D341Med (cell line): ENCODE measurements at regions not wholly inside any gene's neighbourhood (a gene's known extent, or its start where the extent isn't known, plus 50 kb on each side); places are given as distances from the start of the nearest gene placed in this dataset.
A peak's percentile ranks its signal among the peaks of the same experiment; 100 is the strongest.

Experiments used
- DNase-seq: peaks from one replicate; pipeline ENCODE4 v3.0.0; 2012; ENCODE audit warnings: low spot score

DNA sequence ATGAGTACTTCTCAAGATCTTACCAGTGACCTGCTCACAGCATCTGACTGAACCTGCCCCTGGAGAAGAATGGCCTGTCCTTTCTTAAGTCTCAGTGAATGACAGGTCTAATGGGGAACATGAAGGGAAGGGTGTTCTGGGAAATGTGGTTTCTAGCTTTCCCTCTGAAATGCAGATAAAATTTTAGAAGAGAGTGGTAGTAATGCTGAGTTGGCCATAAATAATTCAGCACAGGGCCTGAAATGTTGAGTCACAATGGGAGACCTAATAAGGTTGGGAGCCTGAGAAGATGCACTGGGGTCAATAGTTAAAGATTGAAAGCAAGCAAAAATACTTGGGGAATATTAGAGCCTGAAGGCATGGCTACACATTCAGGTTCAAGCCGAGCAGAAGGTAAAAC, 214.9 kb upstream of the ARHGAP24 start:
- no peak for DNase-seq

DNA sequence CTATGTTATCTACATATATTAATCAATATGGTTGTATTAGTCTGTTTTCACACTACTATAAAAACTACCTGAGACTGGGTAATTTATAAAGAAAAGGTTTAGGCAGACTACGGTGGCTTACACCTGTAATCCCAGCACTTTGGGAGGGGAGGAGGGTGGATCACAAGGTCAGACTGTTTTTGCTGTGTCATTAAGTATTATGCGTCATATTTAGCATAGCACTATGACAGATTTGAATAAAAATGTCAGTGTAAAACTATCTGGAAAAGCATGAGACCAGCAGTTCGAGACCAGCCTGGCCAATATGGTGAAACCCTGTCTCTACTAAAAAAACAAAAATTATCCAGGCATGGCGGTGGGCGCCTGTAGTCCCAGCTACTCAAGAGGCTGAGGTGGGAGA, 209.7 kb upstream of the ARHGAP24 start:
- DNase-seq = no peak

DNA sequence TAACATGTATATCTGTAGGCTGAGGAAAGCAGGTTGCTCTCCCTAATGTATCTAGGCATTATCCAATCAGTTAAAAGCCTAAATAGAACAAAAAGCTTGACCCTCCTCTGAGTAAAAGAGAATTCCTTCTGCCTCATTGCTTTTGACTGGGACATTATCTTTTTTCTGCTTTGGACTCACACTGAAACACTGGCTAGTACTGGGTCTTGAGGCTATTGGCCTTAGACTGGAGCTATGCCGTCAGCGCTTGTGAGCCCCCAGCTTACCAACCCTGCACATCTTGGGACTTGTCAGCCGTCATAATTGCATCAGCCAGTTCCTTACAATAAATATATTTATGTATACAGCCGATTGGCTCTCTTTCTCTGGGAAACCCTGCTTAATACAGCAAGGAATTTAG, 206.8 kb upstream of the ARHGAP24 start:
- DNase-seq = no peak

DNA sequence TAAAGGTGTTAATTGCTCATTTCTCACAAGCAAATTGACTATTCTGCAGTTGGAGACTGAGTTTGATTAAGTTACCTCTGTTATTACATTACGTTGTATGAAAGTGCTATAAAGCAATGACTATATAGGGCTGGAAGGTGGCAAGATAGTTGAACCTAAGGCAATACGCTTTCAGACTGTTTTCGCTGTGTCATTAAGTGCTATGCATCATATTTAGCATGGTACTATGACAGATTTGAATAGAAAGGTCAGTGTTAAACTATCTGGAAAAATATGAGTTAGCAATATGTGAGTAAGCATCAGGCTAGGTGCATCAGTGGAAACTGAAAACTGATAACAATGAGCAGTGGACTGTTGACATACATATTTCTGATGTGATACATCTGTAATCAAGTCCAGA, 206.0 kb upstream of the ARHGAP24 start:
- no peak for DNase-seq

DNA sequence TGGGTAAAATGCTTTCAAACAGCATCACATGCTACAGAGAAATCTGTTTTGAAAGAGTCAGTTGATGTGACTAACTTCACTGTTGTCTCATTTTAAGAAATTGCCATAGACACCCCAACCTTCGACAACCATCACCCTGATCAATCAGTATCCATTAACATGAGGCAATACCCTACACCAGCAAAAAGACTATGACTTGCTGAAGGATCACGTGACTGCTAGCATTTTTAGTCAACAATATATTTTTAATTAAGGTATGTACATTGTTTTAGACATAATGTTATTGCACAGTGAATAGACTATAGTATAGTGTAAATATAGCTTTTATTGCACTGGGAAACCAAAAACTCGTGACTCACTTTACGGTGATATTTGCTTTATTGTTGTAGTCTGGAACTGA, 200.0 kb upstream of the ARHGAP24 start:
- DNase-seq = no peak

DNA sequence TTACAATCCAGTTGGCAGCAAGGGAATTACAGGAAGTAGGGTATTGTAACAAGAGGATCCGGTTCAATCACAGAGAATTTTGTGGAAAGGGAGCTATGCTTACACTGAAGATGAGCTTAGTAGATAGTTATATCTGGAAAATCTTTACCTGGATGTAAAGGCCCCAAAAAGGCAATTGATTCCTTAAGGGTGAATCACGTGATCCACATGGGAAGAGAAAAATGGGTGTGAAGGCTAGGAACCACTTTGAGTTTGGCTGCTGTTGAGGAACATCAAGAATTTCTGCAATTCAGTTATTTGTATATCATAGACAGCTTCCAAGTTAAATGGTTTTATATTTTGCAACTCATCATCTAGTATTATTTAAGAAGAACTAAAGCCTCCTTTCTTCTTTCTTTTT, 194.0 kb upstream of the ARHGAP24 start:
- DNase-seq = no peak

DNA sequence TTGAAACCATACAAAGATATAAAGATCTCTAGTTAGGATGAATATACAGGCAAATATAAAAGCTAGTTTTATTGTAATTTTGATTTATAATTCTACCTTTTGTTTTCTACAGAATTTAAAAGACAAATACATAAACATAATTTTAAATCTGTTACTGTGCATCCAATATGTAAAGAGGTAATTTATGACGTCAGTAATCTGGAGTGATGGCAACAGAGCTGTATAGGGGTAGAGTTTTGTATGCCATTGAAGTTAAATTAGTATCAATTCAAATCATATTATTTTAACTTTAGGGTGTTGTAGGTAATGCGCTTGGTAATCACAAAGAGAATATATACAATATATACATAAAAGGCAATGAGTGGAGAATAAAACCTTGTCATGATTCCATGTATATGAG, 183.7 kb upstream of the ARHGAP24 start:
- DNase-seq = no peak

DNA sequence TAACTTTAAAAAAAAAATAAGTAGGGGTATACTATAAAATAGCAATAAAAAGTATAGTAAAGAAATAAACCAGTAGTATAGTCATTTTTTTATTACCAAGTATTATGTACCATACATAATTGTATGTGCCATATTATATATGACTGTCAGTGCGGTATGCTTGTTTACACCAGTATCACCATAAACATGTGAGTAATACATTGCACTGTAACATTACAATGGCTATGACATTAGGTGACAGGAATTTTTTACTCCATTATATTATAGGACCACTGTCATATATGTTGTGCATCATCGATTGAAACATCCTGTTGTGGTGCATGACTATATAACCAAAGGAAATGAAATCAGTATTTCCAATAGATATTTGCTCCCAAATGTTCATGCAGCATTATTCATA, 176.9 kb upstream of the ARHGAP24 start:
- DNase-seq = no peak

DNA sequence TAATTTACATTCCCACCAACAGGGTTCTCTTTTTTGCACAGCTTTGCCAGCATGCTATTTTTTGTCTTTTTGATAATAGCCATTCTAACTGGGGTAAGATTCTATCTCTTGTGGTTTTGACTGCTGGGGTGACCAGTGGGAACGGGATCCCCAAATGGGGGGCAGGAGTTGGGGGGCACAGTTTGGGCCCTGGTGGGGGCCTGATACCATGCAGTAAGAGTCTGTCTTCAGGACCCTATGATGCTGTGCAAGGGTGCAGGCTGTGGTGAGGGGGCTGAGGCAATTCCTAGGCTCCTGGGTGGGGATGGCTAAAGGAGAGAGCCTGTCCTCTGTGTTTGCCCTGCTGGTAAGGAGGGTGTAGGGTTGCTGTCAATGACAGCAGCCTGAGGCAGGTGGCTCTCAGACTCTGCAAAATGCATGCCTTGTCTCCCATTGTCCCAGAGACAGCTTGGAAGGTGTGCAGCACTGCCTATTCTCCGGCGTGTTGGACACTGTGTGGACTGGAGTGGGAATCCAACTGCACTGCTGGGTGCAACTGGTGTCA, 172.7 kb upstream of the ARHGAP24 start:
- DNase-seq = no peak

DNA sequence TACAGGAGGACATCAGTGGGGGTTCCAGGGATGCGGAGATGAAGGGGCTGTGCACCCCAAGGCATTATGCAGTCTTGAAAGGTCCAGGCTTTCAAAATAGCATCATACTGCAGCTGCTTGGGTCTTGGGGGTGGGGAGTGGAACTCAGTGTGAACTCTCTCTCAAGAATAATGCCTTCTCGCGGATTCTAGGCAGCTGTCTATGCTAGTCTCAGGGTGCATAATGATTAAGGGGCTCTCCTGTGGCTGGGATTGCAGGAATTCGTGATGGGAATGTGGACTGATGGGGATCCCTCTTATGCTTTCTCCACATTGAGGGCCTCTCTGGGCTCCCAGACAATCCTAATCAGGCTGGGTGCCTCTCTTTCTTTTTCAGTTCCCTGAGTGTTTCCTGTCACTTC, 172.2 kb upstream of the ARHGAP24 start:
- no peak for DNase-seq

DNA sequence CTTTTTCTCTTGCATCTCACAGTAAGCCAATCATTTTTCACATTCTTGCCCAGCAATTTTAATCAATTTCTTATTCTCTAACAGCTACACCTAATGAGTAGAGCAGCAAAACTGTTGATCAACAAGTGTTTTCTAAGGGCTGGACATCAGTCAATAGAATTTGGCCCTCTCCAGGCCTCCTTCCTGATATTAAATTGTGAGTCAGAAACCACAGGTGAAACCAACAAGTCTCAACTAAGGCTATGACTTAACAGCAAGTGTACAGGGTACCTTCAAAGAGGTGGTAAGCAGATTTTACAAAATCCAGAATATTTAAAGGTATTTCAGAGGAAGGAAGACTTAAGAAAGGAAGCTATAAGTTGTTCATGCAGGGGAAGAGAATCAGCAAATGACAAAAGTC, 156.5 kb upstream of the ARHGAP24 start:
- DNase-seq = no peak

DNA sequence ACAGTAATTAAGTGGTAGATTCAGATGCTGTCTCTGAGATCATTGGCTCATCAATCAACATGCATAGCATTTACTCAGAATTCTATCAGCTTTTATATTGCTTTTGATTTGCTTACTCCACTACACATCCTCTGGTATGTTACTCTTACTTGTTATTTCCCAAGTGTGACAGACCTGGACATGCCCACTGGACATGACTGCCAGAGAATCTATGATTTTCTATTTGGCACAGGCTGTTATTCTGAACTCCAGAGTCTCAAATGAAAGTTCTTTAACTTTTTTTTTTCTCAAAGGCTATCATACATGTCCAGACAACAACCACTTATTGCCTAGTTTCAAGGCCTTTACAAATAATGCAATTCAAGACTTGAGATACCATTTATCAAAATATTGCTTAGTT, 116.1 kb upstream of the ARHGAP24 start:
- DNase-seq = no peak

DNA sequence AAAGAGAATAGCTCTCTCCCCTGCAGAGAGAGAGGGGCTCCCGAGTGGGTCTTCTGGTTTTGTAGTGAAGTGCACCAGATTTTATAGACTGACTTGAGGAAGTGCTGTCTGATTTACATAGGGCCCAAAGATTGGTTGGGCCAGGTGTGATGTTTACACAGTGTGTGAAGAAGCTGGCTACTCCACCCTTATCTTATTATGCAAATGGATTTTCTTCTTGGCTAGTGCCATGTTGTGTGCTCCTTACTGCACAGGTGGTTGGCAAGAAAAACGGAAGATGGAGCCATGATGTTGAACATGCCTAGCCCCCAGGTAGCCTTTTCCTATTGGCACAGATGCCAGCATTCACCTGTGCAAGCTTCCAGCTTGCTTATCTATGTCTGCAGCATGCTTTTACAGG, 112.4 kb upstream of the ARHGAP24 start:
- DNase-seq = no peak

DNA sequence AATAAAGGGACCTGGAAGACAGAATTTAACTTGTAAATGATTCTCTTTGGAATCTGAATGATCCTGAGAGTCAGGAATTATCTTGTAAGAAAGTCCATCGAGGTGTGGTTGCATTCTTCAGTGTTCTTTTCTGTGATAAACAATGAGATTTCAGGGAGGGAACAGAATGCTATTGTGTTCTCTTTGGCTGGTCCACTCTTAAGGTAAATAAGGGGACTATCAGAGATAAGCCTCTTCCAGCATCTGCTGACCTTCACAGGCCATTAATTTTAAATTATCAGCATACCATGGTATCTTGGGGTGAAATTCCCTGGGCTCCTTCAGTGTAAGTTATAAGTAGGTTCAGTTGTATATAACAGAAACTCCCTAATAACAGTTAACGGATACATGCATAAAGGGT, 107.1 kb upstream of the ARHGAP24 start:
- DNase-seq = no peak

DNA sequence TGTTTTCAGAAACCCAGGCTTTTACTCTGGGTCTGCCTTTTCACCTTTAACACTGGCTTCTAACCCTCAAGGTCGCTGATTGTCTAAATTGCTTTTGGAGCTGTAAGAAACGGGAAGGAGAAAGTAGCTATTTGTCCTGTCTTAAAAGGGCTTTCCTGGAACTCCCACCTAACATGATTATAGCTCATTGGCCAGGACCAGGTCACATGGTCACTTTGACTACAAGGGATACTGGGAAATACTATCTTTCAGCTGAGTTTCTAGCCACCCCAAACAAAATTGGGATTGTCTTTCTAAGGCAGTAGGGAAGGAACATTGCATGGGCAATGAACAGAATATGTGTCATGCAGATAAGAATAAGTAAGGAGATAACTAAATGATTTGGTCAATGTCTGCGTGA, 106.7 kb upstream of the ARHGAP24 start:
- no peak for DNase-seq

DNA sequence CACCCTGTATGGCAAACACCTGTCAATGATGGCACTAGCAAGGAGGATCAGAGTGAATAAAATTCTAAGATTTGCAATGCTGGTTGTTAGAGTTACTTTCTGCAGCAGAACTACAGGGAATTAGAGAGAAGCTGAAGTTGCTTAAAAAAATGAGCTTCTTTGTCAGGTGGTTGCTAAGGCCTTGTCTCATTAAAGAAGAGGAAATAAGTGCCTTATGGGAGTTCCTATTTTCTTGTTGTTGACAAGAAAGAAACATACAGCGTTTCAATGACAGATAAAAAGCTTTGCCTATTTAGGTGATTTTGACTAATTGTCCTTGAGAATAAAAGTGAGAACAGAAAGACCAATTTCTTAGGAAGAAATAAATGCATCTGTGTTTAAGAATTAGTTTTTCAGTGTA, 106.0 kb upstream of the ARHGAP24 start:
- DNase-seq = no peak

DNA sequence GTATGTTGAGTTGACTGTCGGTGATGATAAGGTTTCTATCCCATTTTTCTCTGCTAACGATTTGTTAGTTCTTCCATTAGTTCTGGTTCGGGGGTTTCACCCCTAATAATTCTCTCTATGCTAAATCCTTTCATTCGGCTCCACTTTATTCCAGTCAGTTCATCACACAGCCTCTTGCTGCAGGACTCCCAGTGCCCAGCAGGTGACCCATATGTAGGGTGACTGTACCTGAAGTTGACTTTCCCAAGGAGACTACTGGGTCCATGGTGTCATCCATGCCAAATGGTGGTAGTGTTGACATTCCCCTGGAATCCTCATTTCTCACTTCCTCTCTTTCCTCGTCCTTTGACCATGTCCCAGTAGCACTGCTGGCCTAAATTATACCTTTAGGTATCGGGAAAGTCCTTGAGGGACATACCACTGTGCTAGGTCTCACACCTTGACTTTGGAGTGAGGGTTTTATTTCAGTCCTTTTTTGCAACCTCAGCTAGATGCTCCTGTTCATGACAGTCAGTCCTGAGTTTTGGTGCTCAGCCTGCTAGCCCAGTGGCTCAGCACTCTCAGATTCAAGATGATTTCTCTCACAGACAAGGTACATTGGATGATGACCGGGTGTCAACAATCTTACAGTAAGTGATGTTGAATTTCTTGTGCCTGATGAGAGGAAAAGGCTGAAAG, 105.1 kb upstream of the ARHGAP24 start:
- DNase-seq = peak; percentile 18

DNA sequence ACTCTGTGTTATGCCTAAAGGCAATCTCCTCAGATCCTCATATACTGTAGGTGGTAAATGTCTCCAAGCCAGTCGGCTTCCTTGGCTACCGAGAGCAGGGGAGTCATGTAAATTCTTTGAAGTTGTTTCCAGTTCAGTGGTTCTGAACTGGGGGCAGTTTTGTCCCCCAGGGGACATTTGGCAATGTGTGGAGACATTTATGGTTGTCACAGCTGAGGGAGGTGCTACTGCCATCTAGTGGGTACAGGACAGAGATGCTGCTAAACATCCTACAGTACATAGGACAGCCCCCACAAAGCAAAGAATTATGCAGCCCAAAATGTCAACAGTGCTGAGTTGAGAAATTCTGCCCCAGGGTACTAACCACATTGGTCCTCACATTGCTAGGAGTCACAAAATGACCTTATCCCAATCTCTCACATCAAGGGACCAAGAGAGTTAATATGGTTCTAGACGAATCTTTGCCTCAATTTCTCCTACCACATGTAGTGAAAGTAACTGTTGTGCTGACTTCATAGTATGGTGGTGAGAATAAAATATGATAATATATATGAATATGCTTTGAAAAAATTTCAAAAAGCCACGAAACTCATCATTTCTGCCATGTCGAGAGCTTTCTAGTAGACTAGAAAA, 104.4 kb upstream of the ARHGAP24 start:
- DNase-seq = peak; percentile 45

DNA sequence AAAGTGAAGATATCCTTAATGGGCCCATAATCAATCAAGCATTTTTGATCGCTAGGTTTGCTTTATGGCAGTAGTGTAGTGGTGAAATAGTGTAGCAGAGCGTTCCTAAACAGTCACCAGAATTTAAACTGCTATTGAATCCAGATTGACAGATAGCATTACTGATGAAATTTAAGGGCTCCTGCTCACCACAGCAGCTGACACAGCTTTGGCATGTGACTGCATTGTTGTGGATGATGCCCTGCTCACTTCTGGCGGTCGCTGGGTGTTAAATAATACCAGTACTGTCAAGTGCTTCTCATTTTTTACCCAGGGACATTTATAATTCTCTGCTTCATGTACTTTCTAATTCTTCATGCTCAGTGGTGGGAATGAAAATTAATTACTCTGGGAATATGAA, 102.0 kb upstream of the ARHGAP24 start:
- DNase-seq = no peak

DNA sequence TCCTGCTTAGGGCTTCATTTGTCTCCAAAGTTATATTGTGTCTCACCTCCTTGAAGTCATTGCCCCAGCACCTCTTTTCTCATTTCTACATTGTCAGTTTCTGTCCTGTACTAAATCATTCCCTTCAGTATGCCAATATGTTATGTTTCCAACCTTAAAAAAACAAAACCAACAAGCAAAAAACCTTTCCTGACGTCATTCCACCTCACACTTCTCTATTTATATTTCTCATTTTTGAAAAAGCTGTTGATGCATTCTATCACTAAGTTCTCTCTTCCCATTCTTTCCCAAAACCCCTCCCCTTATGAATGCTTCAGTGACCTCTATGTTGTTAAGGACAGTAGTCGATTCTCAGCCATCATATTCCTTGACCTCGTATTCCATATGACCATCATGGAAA, 98.7 kb upstream of the ARHGAP24 start:
- no peak for DNase-seq

DNA sequence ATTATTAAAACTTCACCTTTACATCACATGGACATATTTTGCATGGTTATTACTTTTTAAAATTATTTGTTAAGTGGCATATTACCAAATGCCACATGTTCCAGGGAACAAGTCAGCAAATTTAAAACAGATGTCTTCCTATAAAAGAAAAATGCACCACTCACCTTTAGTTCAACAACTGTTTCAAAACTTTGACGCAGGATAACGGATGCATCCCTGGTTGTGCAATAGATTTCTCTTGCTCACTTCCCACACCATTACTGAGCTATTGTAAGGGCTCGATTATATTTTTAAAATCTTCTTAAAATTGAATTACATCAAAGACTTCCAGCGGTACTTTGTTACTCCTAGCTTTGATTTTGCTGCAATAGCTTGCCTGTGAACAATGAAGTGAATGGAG, 93.0 kb upstream of the ARHGAP24 start:
- DNase-seq = no peak

DNA sequence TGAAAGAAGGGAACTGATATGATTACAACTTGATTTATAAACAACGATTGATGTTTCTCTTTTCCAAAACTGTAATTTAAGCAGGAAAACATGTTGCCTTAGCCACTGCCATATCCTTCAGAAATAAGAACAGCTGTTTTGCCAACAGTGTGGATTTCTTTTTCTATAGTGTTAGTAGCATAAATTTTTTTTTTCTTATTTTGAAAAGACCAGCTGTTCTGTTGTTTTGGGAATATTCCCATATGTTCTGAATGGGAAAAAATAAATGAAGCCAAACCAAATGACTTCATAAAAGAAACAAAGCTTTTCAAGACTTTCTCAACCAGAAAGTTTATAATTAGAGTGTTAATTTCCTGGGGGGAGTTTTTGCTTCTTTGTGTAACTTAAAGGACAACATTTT, 83.9 kb upstream of the ARHGAP24 start:
- no peak for DNase-seq

DNA sequence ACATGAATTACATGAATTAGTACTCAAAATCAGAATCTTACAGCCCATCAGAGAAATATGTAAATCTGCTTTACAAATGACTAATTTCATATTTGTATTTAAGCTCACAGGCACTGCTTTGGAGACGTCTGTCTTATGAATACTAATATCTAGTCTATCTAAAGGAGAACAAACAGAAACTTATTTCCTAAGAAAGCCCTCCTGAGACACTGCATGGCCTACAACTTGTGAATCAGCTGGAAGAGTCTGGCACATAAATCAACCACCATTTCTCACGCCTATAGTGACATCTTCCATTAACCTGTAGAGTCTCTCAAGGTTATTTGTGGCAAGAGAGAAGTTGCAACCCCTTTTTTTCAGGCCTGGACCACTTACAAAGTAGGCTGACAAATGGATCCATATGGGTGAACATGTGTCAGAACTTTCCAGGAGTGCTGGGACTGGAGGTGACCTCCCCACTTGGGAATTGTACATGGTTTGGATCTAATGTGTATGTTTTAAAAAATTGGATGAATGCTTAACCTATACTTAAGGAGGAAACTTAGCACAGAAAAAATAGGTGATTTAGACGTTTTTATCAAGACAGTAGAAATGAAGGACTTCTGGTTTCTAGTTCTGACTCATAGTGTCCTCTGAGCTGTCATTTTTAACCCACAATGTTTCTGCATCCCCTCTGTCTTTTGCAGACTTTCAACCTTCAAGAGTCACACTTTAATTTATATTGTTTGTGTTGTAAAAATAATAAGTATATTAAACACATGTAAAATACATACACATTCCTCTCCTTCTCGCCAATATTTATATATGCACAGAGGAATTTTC, 83.2 kb upstream of the ARHGAP24 start:
- no peak for DNase-seq
